Limb (tissue), 2 donors: ENCODE measurements at regions not wholly inside any gene's neighbourhood (a gene's known extent, or its start where the extent isn't known, plus 50 kb on each side); places are given as distances from the start of the nearest gene placed in this dataset.

Experiments
- DNase-seq, 2 donors: peaks; one replicate each; pipeline ENCODE4 v3.0.0-alpha.2; 2016; ENCODE audit errors: extremely low spot score in 2 of 2

- DNase-seq, result no peak
These were observed 234.4 kb upstream of the TMC3 start for GRCh38 chr15:81608309-81608829.

GRCh38 chr15:81604713-81605112 lies 230.7 kb upstream of the TMC3 start:
- DNase-seq, result no peak

- no peak for DNase-seq
These were observed 222.3 kb upstream of the TMC3 start for GRCh38 chr15:81596159-81596865.

- no peak for DNase-seq
These were observed 221.7 kb upstream of the TMC3 start for GRCh38 chr15:81595752-81596151.

- DNase-seq, result no peak
These were observed 215.7 kb upstream of the TMC3 start for GRCh38 chr15:81589671-81590070.

- no peak for DNase-seq
These were observed 201.6 kb upstream of the TMC3 start for GRCh38 chr15:81575436-81576123.

- no peak for DNase-seq
These were observed 199.2 kb upstream of the TMC3 start for GRCh38 chr15:81573098-81573746.

- no peak for DNase-seq
These were observed 198.2 kb upstream of the TMC3 start for GRCh38 chr15:81572190-81572589.

GRCh38 chr15:81569286-81570080 lies 195.5 kb upstream of the TMC3 start:
- no peak for DNase-seq

GRCh38 chr15:81567924-81568323 lies 193.9 kb upstream of the TMC3 start:
- no peak for DNase-seq

- DNase-seq, result no peak
These were observed 189.0 kb upstream of the TMC3 start for GRCh38 chr15:81562986-81563385.

- DNase-seq, result peak in 1 of 2 donors; percentile 32
These were observed 186.4 kb upstream of the TMC3 start for GRCh38 chr15:81560405-81560804.

- no peak for DNase-seq
These were observed 184.0 kb upstream of the TMC3 start for GRCh38 chr15:81558056-81558455.

- no peak for DNase-seq
These were observed 181.3 kb upstream of the TMC3 start for GRCh38 chr15:81555346-81555745.

- DNase-seq, result peak in 1 of 2 donors; percentile 49
These were observed 174.5 kb upstream of the TMC3 start for GRCh38 chr15:81548365-81549130.

- DNase-seq, result no peak
These were observed 173.6 kb upstream of the TMC3 start for GRCh38 chr15:81547521-81548132.

- no peak for DNase-seq
These were observed 170.4 kb upstream of the TMC3 start for GRCh38 chr15:81544385-81544784.

GRCh38 chr15:81540909-81541308 lies 166.9 kb upstream of the TMC3 start:
- no peak for DNase-seq

GRCh38 chr15:81536356-81536755 lies 162.3 kb upstream of the TMC3 start:
- no peak for DNase-seq

- DNase-seq, result peak in 1 of 2 donors; percentile 50
These were observed 160.1 kb upstream of the TMC3 start for GRCh38 chr15:81534124-81534523.
